SK-N-SH (cell line): ENCODE measurements at regions not wholly inside any gene's neighbourhood (a gene's known extent, or its start where the extent isn't known, plus 50 kb on each side); places are given as distances from the start of the nearest gene placed in this dataset.

Source experiments
- CTCF ChIA-PET: fragments of 300-600, 350-600 bp; formaldehyde crosslinking; extraction: SDS; loops from one replicate; lab custom pipeline; 2021; lab: Yijun Ruan, JAX
- POLR2A ChIA-PET: fragments of 350-600 bp; sonication (Branson Sonifier 250); formaldehyde crosslinking; extraction: SDS; loops from one replicate; lab custom pipeline; 2020; ENCODE audit warnings: antibody characterized with exemption, inconsistent platforms; lab: Yijun Ruan, JAX
- DNase-seq: peaks from one replicate; pipeline ENCODE4 v3.0.0; 2012
- H2AFZ ChIP-seq: fragments of 200-600 bp; sonication (generic); 2 replicates; pipeline ENCODE4 v1.8.1; 2016; ENCODE audit warnings: antibody characterized with exemption, mild to moderate bottlenecking, low read depth
- H3F3A ChIP-seq: fragments of 200-600 bp; sonication (generic); replicated peaks from 2 replicates; pipeline ENCODE3; 2016; ENCODE audit warnings: antibody characterized with exemption, mild to moderate bottlenecking; ENCODE audit not compliant: insufficient read depth
- H3K27ac ChIP-seq, 2 experiments: fragments of 200-500 bp in 1 of 2; fragments of 200-600 bp in 1 of 2; sonication (Bioruptor generic) in 1 of 2; sonication (generic), shearing (Covaris generic) in 1 of 2; 2 replicates each; pipeline versions ENCODE4 v1.5.1 to v1.6.1; 2014 to 2016; ENCODE audit warnings: low read depth in 2 of 2, inconsistent platforms in 1 of 2, low read length in 1 of 2, mild to moderate bottlenecking in 1 of 2, mixed read lengths in 1 of 2
- H3K27me3 ChIP-seq: fragments of 200-600 bp; sonication (generic), shearing (Covaris generic); 2 replicates; pipeline ENCODE4 v1.6.1; 2016; ENCODE audit warnings: mixed run types; ENCODE audit not compliant: insufficient read depth
- H3K36me3 ChIP-seq, 2 experiments: fragments of 200-500 bp in 1 of 2; fragments of 200-600 bp in 1 of 2; sonication (Bioruptor generic) in 1 of 2; sonication (generic) in 1 of 2; replicated peaks in 1 of 2; 2 replicates each; pipeline versions ENCODE3 to v1.5.1; 2014 to 2016; ENCODE audit warnings: low read length in 1 of 2, mild to moderate bottlenecking in 1 of 2; ENCODE audit not compliant: insufficient read depth in 2 of 2, control insufficient read depth in 1 of 2
- H3K4me1 ChIP-seq, 2 experiments: fragments of 200-500 bp in 1 of 2; fragments of 200-600 bp in 1 of 2; sonication (Bioruptor generic) in 1 of 2; sonication (generic), shearing (Covaris generic) in 1 of 2; 2 replicates each; pipeline versions ENCODE4 v1.5.1 to v1.6.1; 2014 to 2016; ENCODE audit warnings: low read depth in 1 of 2, low read length in 1 of 2, mixed run types in 1 of 2; ENCODE audit not compliant: insufficient read depth in 2 of 2, control insufficient read depth in 1 of 2
- H3K4me2 ChIP-seq: fragments of 200-600 bp; sonication (generic), shearing (Covaris generic); 2 replicates; pipeline ENCODE4 v1.6.1; 2017; ENCODE audit warnings: mixed run types
- H3K4me3 ChIP-seq, 2 experiments: fragments of 200-500 bp in 1 of 2; fragments of 200-600 bp in 1 of 2; sonication (Bioruptor generic) in 1 of 2; sonication (generic), shearing (Covaris generic) in 1 of 2; 2 replicates each; pipeline versions ENCODE4 v1.5.1 to v1.8.1; 2014 to 2016; ENCODE audit warnings: low read depth in 2 of 2, inconsistent platforms in 1 of 2, low read length in 1 of 2, mild to moderate bottlenecking in 1 of 2, mixed read lengths in 1 of 2, moderate library complexity in 1 of 2
- H3K79me2 ChIP-seq: fragments of 200-600 bp; sonication (generic); 2 replicates; pipeline ENCODE4 v1.8.1; 2017; ENCODE audit warnings: mild to moderate bottlenecking; ENCODE audit not compliant: insufficient read depth
- H3K9ac ChIP-seq: fragments of 200-600 bp; sonication (generic); 2 replicates; pipeline ENCODE4 v1.6.1; 2017; ENCODE audit warnings: mixed run types
- H3K9me2 ChIP-seq: fragments of 200-600 bp; sonication (generic); 2 replicates; pipeline ENCODE4 v1.6.1; 2017; ENCODE audit warnings: mixed run types
- H3K9me3 ChIP-seq: fragments of 200-600 bp; sonication (generic); 2 replicates; pipeline ENCODE4 v1.6.1; 2017; ENCODE audit warnings: mixed run types, mild to moderate bottlenecking, moderate library complexity
- H4K20me1 ChIP-seq: fragments of 200-600 bp; sonication (generic); 2 replicates; pipeline ENCODE4 v1.6.1; 2017; ENCODE audit warnings: mild to moderate bottlenecking, mixed run types; ENCODE audit not compliant: insufficient read depth
- CTCF ChIP-seq: fragments of 200-600 bp; sonication (generic); IDR thresholded peaks from 2 replicates; pipeline ENCODE4 v1.6.1; 2017; ENCODE audit warnings: antibody characterized with exemption, mild to moderate bottlenecking, moderate library complexity
- EP300 ChIP-seq, 2 experiments: IDR thresholded peaks; 2 replicates each; pipeline versions ENCODE4 v1.4.0 to v1.6.1; 2012; ENCODE audit warnings: borderline replicate concordance in 1 of 2, low read depth in 1 of 2, low read length in 1 of 2
- GABPA ChIP-seq: IDR thresholded peaks from 2 replicates; pipeline ENCODE4 v1.4.0; 2012; ENCODE audit warnings: low read depth, mild to moderate bottlenecking
- GATA2 ChIP-seq: sonication (generic); formaldehyde crosslinking; IDR thresholded peaks from 2 replicates; pipeline ENCODE4 v1.5.0; 2020; ENCODE audit warnings: mild to moderate bottlenecking, missing genetic modification reagents
- IRF3 ChIP-seq: fragments of 150-350 bp; IDR thresholded peaks from 2 replicates; pipeline ENCODE4 v1.6.1; 2016; ENCODE audit warnings: mild to moderate bottlenecking, low read depth, low read length
- JUND ChIP-seq: IDR thresholded peaks from 2 replicates; pipeline ENCODE4 v1.4.0; 2012
- MXI1 ChIP-seq: IDR thresholded peaks from 2 replicates; pipeline ENCODE4 v1.6.1; 2012; ENCODE audit warnings: mild to moderate bottlenecking, low read depth, low read length, improper control_type of control experiment
- NRF1 ChIP-seq: IDR thresholded peaks from 2 replicates; pipeline ENCODE4 v1.6.1; 2012; ENCODE audit warnings: low read depth, mild to moderate bottlenecking, low read length
- POLR2AphosphoS5 ChIP-seq: IDR thresholded peaks from 2 replicates; pipeline ENCODE4 v1.6.1; 2012; ENCODE audit warnings: low read depth, low read length
- RAD21 ChIP-seq: IDR thresholded peaks from 2 replicates; pipeline ENCODE4 v1.6.1; 2012; ENCODE audit warnings: mild to moderate bottlenecking, low read length
- RCOR1 ChIP-seq: fragments of 150-350 bp; IDR thresholded peaks from 2 replicates; pipeline ENCODE4 v1.6.1; 2017; ENCODE audit warnings: antibody characterized with exemption, low read length
- RFX5 ChIP-seq: IDR thresholded peaks from 2 replicates; pipeline ENCODE4 v1.6.1; 2012; ENCODE audit warnings: mild to moderate bottlenecking, improper control_type of control experiment, low read length
- TAF1 ChIP-seq: IDR thresholded peaks from 2 replicates; pipeline ENCODE4 v1.6.1; 2012; ENCODE audit warnings: low read depth, mild to moderate bottlenecking, low read length, moderate library complexity, borderline replicate concordance
- TCF12 ChIP-seq: IDR thresholded peaks from 2 replicates; pipeline ENCODE4 v1.4.0; 2012
- TEAD4 ChIP-seq: IDR thresholded peaks from 2 replicates; pipeline ENCODE4 v1.4.0; 2012; ENCODE audit warnings: mild to moderate bottlenecking, borderline replicate concordance; ENCODE audit not compliant: insufficient read depth
- USF1 ChIP-seq: IDR thresholded peaks from 2 replicates; pipeline ENCODE4 v1.4.0; 2012; ENCODE audit warnings: low read depth, borderline replicate concordance
- WGBS: methylation state at CpG from one replicate; pipeline ENCODE4 v1.1.6; 2017; ENCODE audit warnings: low lambda C conversion rate; 5-methylcytosine and 5-hydroxymethylcytosine counted together
- TF ChIP-seq, protein P1 (sequence below): IDR thresholded peaks from 2 replicates; pipeline ENCODE4; 2012
- TF ChIP-seq, protein P2 (sequence below): IDR thresholded peaks from 2 replicates; pipeline ENCODE4 v1.6.1; 2012; ENCODE audit warnings: mild to moderate bottlenecking, low read depth, low read length, moderate library complexity

DNA sequence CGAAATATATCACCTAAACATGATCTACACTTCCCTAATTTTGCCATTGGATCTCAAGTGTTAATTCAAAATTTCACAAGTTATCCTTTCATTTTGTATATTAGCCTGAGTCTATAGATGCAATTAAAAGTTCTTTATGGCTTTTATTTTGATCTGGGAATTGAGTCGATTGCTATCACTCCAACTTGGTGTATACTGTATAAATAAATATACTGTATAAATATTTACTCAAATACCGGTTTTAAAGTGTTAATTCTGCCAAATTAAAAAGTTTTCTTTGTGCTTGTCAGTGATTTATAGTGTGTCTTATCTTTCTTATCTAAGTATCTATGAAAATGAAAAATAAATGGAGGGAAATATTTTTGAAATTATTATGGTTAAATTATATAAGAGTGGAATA is 683.7 kb upstream of the LRRN3 start:
- Histone ChIP-seq H3K36me3 (no peaks in the 10 kb centered on the region), H3K4me1 (no peaks in the 10 kb centered on the region), H3K4me2 (no peak overlapping the region), H3K27ac (no peak overlapping the region), H3K9me2 (no peaks in the 10 kb centered on the region), H3K27me3 (no peaks in the 10 kb centered on the region), H3F3A (no peaks in the 10 kb centered on the region), H3K9ac (no peak overlapping the region), H3K9me3 (no peaks in the 10 kb centered on the region), H4K20me1 (no peaks in the 10 kb centered on the region), H3K4me3 (no peak overlapping the region), H2AFZ (no peak overlapping the region), H3K79me2 (no peaks in the 10 kb centered on the region)
- TF ChIP-seq JUND = no peak
- no peak for TF ChIP-seq USF1
- no peak for TF ChIP-seq GABPA
- TF ChIP-seq TCF12 = no peak
- TF ChIP-seq, protein P1, sequence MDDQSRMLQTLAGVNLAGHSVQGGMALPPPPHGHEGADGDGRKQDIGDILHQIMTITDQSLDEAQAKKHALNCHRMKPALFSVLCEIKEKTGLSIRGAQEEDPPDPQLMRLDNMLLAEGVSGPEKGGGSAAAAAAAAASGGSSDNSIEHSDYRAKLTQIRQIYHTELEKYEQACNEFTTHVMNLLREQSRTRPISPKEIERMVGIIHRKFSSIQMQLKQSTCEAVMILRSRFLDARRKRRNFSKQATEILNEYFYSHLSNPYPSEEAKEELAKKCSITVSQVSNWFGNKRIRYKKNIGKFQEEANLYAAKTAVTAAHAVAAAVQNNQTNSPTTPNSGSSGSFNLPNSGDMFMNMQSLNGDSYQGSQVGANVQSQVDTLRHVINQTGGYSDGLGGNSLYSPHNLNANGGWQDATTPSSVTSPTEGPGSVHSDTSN = no peak
- no peak for TF ChIP-seq EP300 (IDR thresholded peaks at IDR 0.05; ENCODE audit: borderline replicate concordance in 1 of 2, low read depth in 1 of 2, low read length in 1 of 2)
- TF ChIP-seq CTCF = no peak
- no peak for TF ChIP-seq IRF3
- TF ChIP-seq POLR2AphosphoS5 = no peak
- no peak for TF ChIP-seq RAD21
- no peak for TF ChIP-seq RCOR1
- no peak for TF ChIP-seq RFX5
- no peak for TF ChIP-seq NRF1
- WGBS = 21% methylated on average over 3 of the region's 3 CpGs
- ChIA-PET CTCF (no interaction called here), POLR2A (no interaction called here)
- DNase-seq = no peak

- no peaks in the 10 kb centered on the region for H3K9me2 ChIP-seq
- TF ChIP-seq MXI1 (no peak), TAF1 (no peak), GATA2 (CRISPR knock-in tag) (no peak), POLR2AphosphoS5 (no peak), TEAD4 (no peak), JUND (no peak), GABPA (no peak), RFX5 (no peak)
- TF ChIP-seq, protein P2, sequence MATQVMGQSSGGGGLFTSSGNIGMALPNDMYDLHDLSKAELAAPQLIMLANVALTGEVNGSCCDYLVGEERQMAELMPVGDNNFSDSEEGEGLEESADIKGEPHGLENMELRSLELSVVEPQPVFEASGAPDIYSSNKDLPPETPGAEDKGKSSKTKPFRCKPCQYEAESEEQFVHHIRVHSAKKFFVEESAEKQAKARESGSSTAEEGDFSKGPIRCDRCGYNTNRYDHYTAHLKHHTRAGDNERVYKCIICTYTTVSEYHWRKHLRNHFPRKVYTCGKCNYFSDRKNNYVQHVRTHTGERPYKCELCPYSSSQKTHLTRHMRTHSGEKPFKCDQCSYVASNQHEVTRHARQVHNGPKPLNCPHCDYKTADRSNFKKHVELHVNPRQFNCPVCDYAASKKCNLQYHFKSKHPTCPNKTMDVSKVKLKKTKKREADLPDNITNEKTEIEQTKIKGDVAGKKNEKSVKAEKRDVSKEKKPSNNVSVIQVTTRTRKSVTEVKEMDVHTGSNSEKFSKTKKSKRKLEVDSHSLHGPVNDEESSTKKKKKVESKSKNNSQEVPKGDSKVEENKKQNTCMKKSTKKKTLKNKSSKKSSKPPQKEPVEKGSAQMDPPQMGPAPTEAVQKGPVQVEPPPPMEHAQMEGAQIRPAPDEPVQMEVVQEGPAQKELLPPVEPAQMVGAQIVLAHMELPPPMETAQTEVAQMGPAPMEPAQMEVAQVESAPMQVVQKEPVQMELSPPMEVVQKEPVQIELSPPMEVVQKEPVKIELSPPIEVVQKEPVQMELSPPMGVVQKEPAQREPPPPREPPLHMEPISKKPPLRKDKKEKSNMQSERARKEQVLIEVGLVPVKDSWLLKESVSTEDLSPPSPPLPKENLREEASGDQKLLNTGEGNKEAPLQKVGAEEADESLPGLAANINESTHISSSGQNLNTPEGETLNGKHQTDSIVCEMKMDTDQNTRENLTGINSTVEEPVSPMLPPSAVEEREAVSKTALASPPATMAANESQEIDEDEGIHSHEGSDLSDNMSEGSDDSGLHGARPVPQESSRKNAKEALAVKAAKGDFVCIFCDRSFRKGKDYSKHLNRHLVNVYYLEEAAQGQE = no peak
- TF ChIP-seq, all 33 proteins: peak for 0
- ChIA-PET CTCF (no interaction called here), POLR2A (no interaction called here)
- no peaks in the 10 kb centered on the region for H3K4me1 ChIP-seq
- H4K20me1 ChIP-seq = no peaks in the 10 kb centered on the region
- no peaks in the 10 kb centered on the region for H3K9me3 ChIP-seq
- H3K4me2 ChIP-seq = no peak overlapping the region
- H3K27me3 ChIP-seq = no peaks in the 10 kb centered on the region
- WGBS = 8% methylated on average over 1 of the region's 1 CpG
- H3K36me3 ChIP-seq = no peaks in the 10 kb centered on the region
- no peak overlapping the region for H3K9ac ChIP-seq
- H3K4me3 ChIP-seq = no peak overlapping the region
- H3F3A ChIP-seq = no peaks in the 10 kb centered on the region
- no peak overlapping the region for H2AFZ ChIP-seq
- DNase-seq = no peak
- no peaks in the 10 kb centered on the region for H3K79me2 ChIP-seq
- no peak overlapping the region for H3K27ac ChIP-seq
These were observed 683.2 kb upstream of the LRRN3 start for GRCh38 chr7:110407706-110408105.
